ENCODE measurements at regions not wholly inside any gene's neighbourhood (a gene's known extent, or its start where the extent isn't known, plus 50 kb on each side); places are given as distances from the start of the nearest gene placed in this dataset.

GRCh38 chr1:173295995-173296394 is 88.9 kb upstream of the TNFSF4 start:
- no peak for ATAC-seq (ENCODE audit: low FRiP score)
- WGBS, 2 donors: 86 to 89% methylated on average over 1 of the region's 1 CpG

GRCh38 chr1:173297798-173298391 is 90.8 kb upstream of the TNFSF4 start:
- WGBS, 2 donors: 75 to 84% methylated on average over 4 of the region's 4 CpGs
- Histone ChIP-seq H3K36me3 (ENCODE audit: control insufficient read depth in 1 of 2, insufficient read depth in 2 of 2, low read length in 1 of 2) (no peaks in the 10 kb centered on the region), H3K27ac (ENCODE audit: low read depth in 1 of 2, low read length in 2 of 2) (no peak overlapping the region), H3K4me1 (ENCODE audit: control insufficient read depth in 1 of 2, insufficient read depth in 2 of 2, low read length in 2 of 2) (no peaks in the 10 kb centered on the region), H3K9me3 (ENCODE audit: control insufficient read depth, low read length) (no peaks in the 10 kb centered on the region), H3K27me3 (ENCODE audit: control insufficient read depth in 1 of 2, insufficient read depth in 2 of 2, low read length in 1 of 2) (no peaks in the 10 kb centered on the region), H3K4me3 (ENCODE audit: low read length in 2 of 2) (no peak overlapping the region)
- DNase-seq: no peak
- ATAC-seq (ENCODE audit: low FRiP score): no peak
- intact Hi-C loops (cut with DNase I): no loop called here

More at GRCh38 chr1:173295995-173296394, 88.9 kb upstream of the TNFSF4 start:
- H3K27ac ChIP-seq (ENCODE audit: low read depth in 1 of 2, low read length in 2 of 2): no peak overlapping the region
- intact Hi-C loops (cut with DNase I): no loop called here
- no peak overlapping the region for H3K4me3 ChIP-seq (ENCODE audit: low read length in 2 of 2)
- H3K36me3 ChIP-seq (ENCODE audit: control insufficient read depth in 1 of 2, insufficient read depth in 2 of 2, low read length in 1 of 2): no peaks in the 10 kb centered on the region
- no peaks in the 10 kb centered on the region for H3K27me3 ChIP-seq (ENCODE audit: control insufficient read depth in 1 of 2, insufficient read depth in 2 of 2, low read length in 1 of 2)
- DNase-seq: no peak
- H3K9me3 ChIP-seq (ENCODE audit: control insufficient read depth, low read length): no peaks in the 10 kb centered on the region
- H3K4me1 ChIP-seq (ENCODE audit: control insufficient read depth in 1 of 2, insufficient read depth in 2 of 2, low read length in 2 of 2): no peaks in the 10 kb centered on the region

- no peak overlapping the region for H3K27ac ChIP-seq (ENCODE audit: low read depth in 1 of 2, low read length in 2 of 2)
- WGBS, 2 donors: 63% methylated on average over 5 of the region's 5 CpGs
- DNase-seq (no peak), ATAC-seq (ENCODE audit: low FRiP score) (no peak)
- no peaks in the 10 kb centered on the region for H3K27me3 ChIP-seq (ENCODE audit: control insufficient read depth in 1 of 2, insufficient read depth in 2 of 2, low read length in 1 of 2)
- H3K9me3 ChIP-seq (ENCODE audit: control insufficient read depth, low read length): no peaks in the 10 kb centered on the region
- intact Hi-C loops (cut with DNase I): loop anchor here in 1 of 2 donors (10.0 kb wide), 1 partner anchor 594 kb away; no protein-coding TSS in a partner anchor
- no peaks in the 10 kb centered on the region for H3K4me1 ChIP-seq (ENCODE audit: control insufficient read depth in 1 of 2, insufficient read depth in 2 of 2, low read length in 2 of 2)
- no peaks in the 10 kb centered on the region for H3K36me3 ChIP-seq (ENCODE audit: control insufficient read depth in 1 of 2, insufficient read depth in 2 of 2, low read length in 1 of 2)
- H3K4me3 ChIP-seq (ENCODE audit: low read length in 2 of 2): no peak overlapping the region
Measured at GRCh38 chr1:173300061-173301044, 93.2 kb upstream of the TNFSF4 start.

GRCh38 chr1:173301507-173301906 is 94.4 kb upstream of the TNFSF4 start:
- Histone ChIP-seq H3K4me3 (ENCODE audit: low read length in 2 of 2) (no peak overlapping the region), H3K27ac (ENCODE audit: low read depth in 1 of 2, low read length in 2 of 2) (no peak overlapping the region), H3K27me3 (ENCODE audit: control insufficient read depth in 1 of 2, insufficient read depth in 2 of 2, low read length in 1 of 2) (no peaks in the 10 kb centered on the region), H3K36me3 (ENCODE audit: control insufficient read depth in 1 of 2, insufficient read depth in 2 of 2, low read length in 1 of 2) (no peaks in the 10 kb centered on the region), H3K9me3 (ENCODE audit: control insufficient read depth, low read length) (no peaks in the 10 kb centered on the region), H3K4me1 (ENCODE audit: control insufficient read depth in 1 of 2, insufficient read depth in 2 of 2, low read length in 2 of 2) (no peaks in the 10 kb centered on the region)
- no peak for DNase-seq
- WGBS, 2 donors: 93 to 94% methylated on average over 1 of the region's 1 CpG
- ATAC-seq (ENCODE audit: low FRiP score): no peak
- intact Hi-C loops (cut with DNase I): loop anchor here in 1 of 2 donors (10.0 kb wide), 1 partner anchor 593 kb away; no protein-coding TSS in a partner anchor

GRCh38 chr1:173302366-173302765 is 95.2 kb upstream of the TNFSF4 start:
- Histone ChIP-seq H3K27ac (ENCODE audit: low read depth in 1 of 2, low read length in 2 of 2) (no peak overlapping the region), H3K27me3 (ENCODE audit: control insufficient read depth in 1 of 2, insufficient read depth in 2 of 2, low read length in 1 of 2) (no peaks in the 10 kb centered on the region), H3K4me1 (ENCODE audit: control insufficient read depth in 1 of 2, insufficient read depth in 2 of 2, low read length in 2 of 2) (no peaks in the 10 kb centered on the region), H3K9me3 (ENCODE audit: control insufficient read depth, low read length) (no peaks in the 10 kb centered on the region), H3K4me3 (ENCODE audit: low read length in 2 of 2) (no peak overlapping the region), H3K36me3 (ENCODE audit: control insufficient read depth in 1 of 2, insufficient read depth in 2 of 2, low read length in 1 of 2) (no peaks in the 10 kb centered on the region)
- DNase-seq (no peak), ATAC-seq (ENCODE audit: low FRiP score) (no peak)
- WGBS, 2 donors: 43 to 44% methylated on average over 1 of the region's 1 CpG
- intact Hi-C loops (cut with DNase I): loop anchor here in 1 of 2 donors (10.0 kb wide), 1 partner anchor 592 kb away; no protein-coding TSS in a partner anchor

GRCh38 chr1:173302890-173303829 is 96.0 kb upstream of the TNFSF4 start:
- 62 to 63% methylated on average over 8 of the region's 8 CpGs for WGBS, 2 donors

GRCh38 chr1:173303984-173304383 is 96.9 kb upstream of the TNFSF4 start:
- intact Hi-C loops (cut with DNase I): loop anchor here in 1 of 2 donors (10.0 kb wide), 1 partner anchor 591 kb away; no protein-coding TSS in a partner anchor
- no peak overlapping the region for H3K27ac ChIP-seq (ENCODE audit: low read depth in 1 of 2, low read length in 2 of 2)
- H3K4me1 ChIP-seq (ENCODE audit: control insufficient read depth in 1 of 2, insufficient read depth in 2 of 2, low read length in 2 of 2): no peaks in the 10 kb centered on the region
- no peaks in the 10 kb centered on the region for H3K9me3 ChIP-seq (ENCODE audit: control insufficient read depth, low read length)
- ATAC-seq (ENCODE audit: low FRiP score) (no peak), DNase-seq (no peak)
- no peaks in the 10 kb centered on the region for H3K36me3 ChIP-seq (ENCODE audit: control insufficient read depth in 1 of 2, insufficient read depth in 2 of 2, low read length in 1 of 2)
- WGBS, 2 donors: 82 to 90% methylated on average over 1 of the region's 1 CpG
- H3K27me3 ChIP-seq (ENCODE audit: control insufficient read depth in 1 of 2, insufficient read depth in 2 of 2, low read length in 1 of 2): no peaks in the 10 kb centered on the region
- no peak overlapping the region for H3K4me3 ChIP-seq (ENCODE audit: low read length in 2 of 2)

More at GRCh38 chr1:173302890-173303829, 96.0 kb upstream of the TNFSF4 start:
- DNase-seq (no peak), ATAC-seq (ENCODE audit: low FRiP score) (no peak)
- Histone ChIP-seq H3K4me3 (ENCODE audit: low read length in 2 of 2) (no peak overlapping the region), H3K4me1 (ENCODE audit: control insufficient read depth in 1 of 2, insufficient read depth in 2 of 2, low read length in 2 of 2) (no peaks in the 10 kb centered on the region), H3K27ac (ENCODE audit: low read depth in 1 of 2, low read length in 2 of 2) (no peak overlapping the region), H3K36me3 (ENCODE audit: control insufficient read depth in 1 of 2, insufficient read depth in 2 of 2, low read length in 1 of 2) (no peaks in the 10 kb centered on the region), H3K9me3 (ENCODE audit: control insufficient read depth, low read length) (no peaks in the 10 kb centered on the region), H3K27me3 (ENCODE audit: control insufficient read depth in 1 of 2, insufficient read depth in 2 of 2, low read length in 1 of 2) (no peaks in the 10 kb centered on the region)
- intact Hi-C loops (cut with DNase I): loop anchor here in 1 of 2 donors (10.0 kb wide), 1 partner anchor 592 kb away; no protein-coding TSS in a partner anchor
